HepG2 (cell line): ENCODE measurements at regions not wholly inside any gene's neighbourhood (a gene's known extent, or its start where the extent isn't known, plus 50 kb on each side); places are given as distances from the start of the nearest gene placed in this dataset.

Experiments used
- FOXK1 ChIP-seq: sonication (generic); formaldehyde crosslinking; IDR thresholded peaks from 2 replicates; pipeline ENCODE4 v1.4.0; 2020; ENCODE audit warnings: low read depth, missing genetic modification reagents, borderline replicate concordance
- NFIC ChIP-seq: IDR thresholded peaks from 2 replicates; pipeline ENCODE4 v1.6.1; 2012; ENCODE audit warnings: mild to moderate bottlenecking, low read length, inconsistent platforms
- TF ChIP-seq, protein P1 (sequence below): sonication (generic); formaldehyde crosslinking; IDR thresholded peaks from 2 replicates; pipeline ENCODE4 v1.8.0; 2022; ENCODE audit warnings: missing genetic modification reagents, mild to moderate bottlenecking, inconsistent platforms, borderline replicate concordance
- TF ChIP-seq, protein P2 (sequence below): sonication (generic); formaldehyde crosslinking; IDR thresholded peaks from 2 replicates; pipeline ENCODE4 v1.5.0; 2020; ENCODE audit warnings: missing genetic modification reagents, mild to moderate bottlenecking, borderline replicate concordance

DNA sequence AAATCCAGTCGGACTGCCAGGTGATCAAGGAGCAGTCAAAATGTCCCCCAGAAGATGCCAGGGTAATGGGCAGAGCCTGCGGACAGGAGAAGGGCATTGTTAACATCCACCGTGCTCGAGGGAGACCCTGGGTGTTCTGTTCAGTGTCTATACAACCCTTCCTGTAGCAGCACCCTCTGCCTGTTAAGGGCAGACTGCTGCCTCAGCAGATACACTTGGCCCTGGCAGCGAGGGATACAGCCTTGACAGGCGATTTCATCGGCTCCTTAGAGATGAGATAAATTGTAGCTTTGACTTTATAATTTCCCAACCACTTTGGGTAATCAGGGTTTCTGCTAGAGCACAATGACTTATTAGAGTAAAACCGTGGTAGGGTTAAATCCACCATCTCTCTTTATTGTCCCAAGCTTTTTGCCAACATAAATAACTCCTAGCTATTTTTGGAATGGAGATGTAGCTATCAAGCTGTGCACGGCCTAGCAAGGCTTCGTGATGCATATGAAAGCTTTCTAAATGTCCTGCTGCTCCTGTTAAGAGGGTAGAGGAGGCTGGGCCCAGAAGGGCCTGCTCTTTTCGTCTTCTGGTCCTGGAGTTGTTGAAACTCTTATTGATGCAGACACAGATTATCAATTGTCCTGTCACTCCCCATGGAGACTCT lies 195.9 kb downstream of the CPEB2 start:
- TF ChIP-seq, protein P1, sequence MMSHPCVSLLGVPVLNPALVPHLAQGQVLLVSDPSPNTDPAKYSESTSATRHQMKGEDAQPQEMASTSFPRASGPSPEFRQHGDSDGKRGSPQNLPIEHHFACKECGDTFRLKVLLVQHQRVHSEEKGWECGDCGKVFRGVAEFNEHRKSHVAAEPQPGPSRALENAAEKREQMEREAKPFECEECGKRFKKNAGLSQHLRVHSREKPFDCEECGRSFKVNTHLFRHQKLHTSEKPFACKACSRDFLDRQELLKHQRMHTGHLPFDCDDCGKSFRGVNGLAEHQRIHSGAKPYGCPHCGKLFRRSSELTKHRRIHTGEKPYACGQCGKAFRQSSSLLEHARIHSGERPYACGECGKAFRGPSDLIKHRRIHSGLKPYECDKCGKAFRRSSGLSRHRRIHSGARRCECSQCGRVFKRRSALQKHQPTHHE: no peak
- TF ChIP-seq, protein P2, sequence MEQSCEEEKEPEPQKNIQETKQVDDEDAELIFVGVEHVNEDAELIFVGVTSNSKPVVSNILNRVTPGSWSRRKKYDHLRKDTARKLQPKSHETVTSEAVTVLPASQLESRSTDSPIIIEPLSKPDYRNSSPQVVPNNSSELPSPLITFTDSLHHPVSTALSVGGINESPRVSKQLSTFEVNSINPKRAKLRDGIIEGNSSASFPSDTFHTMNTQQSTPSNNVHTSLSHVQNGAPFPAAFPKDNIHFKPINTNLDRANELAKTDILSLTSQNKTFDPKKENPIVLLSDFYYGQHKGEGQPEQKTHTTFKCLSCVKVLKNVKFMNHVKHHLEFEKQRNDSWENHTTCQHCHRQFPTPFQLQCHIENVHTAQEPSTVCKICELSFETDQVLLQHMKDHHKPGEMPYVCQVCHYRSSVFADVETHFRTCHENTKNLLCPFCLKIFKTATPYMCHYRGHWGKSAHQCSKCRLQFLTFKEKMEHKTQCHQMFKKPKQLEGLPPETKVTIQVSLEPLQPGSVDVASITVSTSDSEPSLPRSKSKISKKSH (CRISPR knock-in tag): no peak
- TF ChIP-seq FOXK1 (CRISPR knock-in tag): no peak
- no peak for TF ChIP-seq NFIC
